Keratinocyte (primary cell): ENCODE measurements at regions not wholly inside any gene's neighbourhood (a gene's known extent, or its start where the extent isn't known, plus 50 kb on each side); places are given as distances from the start of the nearest gene placed in this dataset.

Experiments used
- DNase-seq: peaks from one replicate; pipeline ENCODE4 v3.0.0-alpha.2; 2011; ENCODE audit warnings: low read depth, missing footprints, low spot score
- FAIRE-seq: peaks from 2 replicates; lab custom pipeline; 2011; peaks lifted over from hg19 to GRCh38; lab: Jason Lieb, UNC
- H2AFZ ChIP-seq: 2 replicates; pipeline ENCODE4 v1.6.0; 2012; ENCODE audit warnings: low read length, control low read depth, inconsistent platforms; ENCODE audit not compliant: control insufficient read depth
- H3K27ac ChIP-seq: 2 replicates; pipeline ENCODE4 v1.5.1; 2011; ENCODE audit warnings: low read length; ENCODE audit not compliant: control insufficient read depth, insufficient read depth
- H3K27me3 ChIP-seq: 3 replicates; pipeline ENCODE4 v1.6.0; 2011; ENCODE audit warnings: low read length; ENCODE audit not compliant: control insufficient read depth, insufficient read depth; ENCODE audit errors: extremely low read depth
- H3K36me3 ChIP-seq, 2 experiments: 2 replicates in 1 of 2; 3 replicates in 1 of 2; pipeline ENCODE4 v1.5.1; 2011; ENCODE audit warnings: low read length in 2 of 2, mild to moderate bottlenecking in 1 of 2; ENCODE audit not compliant: control insufficient read depth in 2 of 2, insufficient read depth in 2 of 2; ENCODE audit errors: extremely low read depth in 1 of 2
- H3K4me1 ChIP-seq: 3 replicates; pipeline ENCODE4 v1.5.1; 2011; ENCODE audit warnings: low read length; ENCODE audit not compliant: control insufficient read depth, insufficient read depth; ENCODE audit errors: extremely low read depth
- H3K4me2 ChIP-seq: 3 replicates; pipeline ENCODE4 v1.6.0; 2011; ENCODE audit warnings: low read depth, low read length; ENCODE audit not compliant: control insufficient read depth, insufficient read depth; ENCODE audit errors: extremely low read depth
- H3K4me3 ChIP-seq, 3 experiments: fragments of 200-600 bp in 1 of 3; sonication (generic) in 1 of 3; 2 replicates in 2 of 3; 3 replicates in 1 of 3; pipeline ENCODE4 v1.5.1; 2011 to 2016; ENCODE audit warnings: low read length in 3 of 3, mild to moderate bottlenecking in 3 of 3, control low read depth in 2 of 3, inconsistent platforms in 1 of 3, low read depth in 1 of 3, mixed read lengths in 1 of 3, mixed run types in 1 of 3, moderate library complexity in 1 of 3; ENCODE audit not compliant: control insufficient read depth in 2 of 3, insufficient read depth in 2 of 3; ENCODE audit errors: extremely low read depth in 1 of 3
- H3K79me2 ChIP-seq: 2 replicates; pipeline ENCODE4 v1.6.0; 2012; ENCODE audit warnings: low read length; ENCODE audit not compliant: control insufficient read depth, insufficient read depth
- H3K9ac ChIP-seq: 3 replicates; pipeline ENCODE4 v1.6.0; 2011; ENCODE audit warnings: low read length; ENCODE audit not compliant: control insufficient read depth, insufficient read depth; ENCODE audit errors: extremely low read depth
- H3K9me1 ChIP-seq: 3 replicates; pipeline ENCODE4 v1.6.0; 2011; ENCODE audit warnings: low read length; ENCODE audit not compliant: control insufficient read depth, insufficient read depth; ENCODE audit errors: extremely low read depth
- H3K9me3 ChIP-seq: 2 replicates; pipeline ENCODE4 v1.5.1; 2012; ENCODE audit warnings: low read depth, low read length; ENCODE audit not compliant: control insufficient read depth
- H4K20me1 ChIP-seq: 3 replicates; pipeline ENCODE4 v1.6.0; 2011; ENCODE audit warnings: low read length; ENCODE audit not compliant: control insufficient read depth, insufficient read depth; ENCODE audit errors: extremely low read depth
- EZH2 ChIP-seq: IDR thresholded peaks from one replicate; pipeline ENCODE4 v1.6.1; 2012; ENCODE audit warnings: inconsistent platforms, mild to moderate bottlenecking, low read length, moderate library complexity
- dilution Hi-C: fragments of 300-500 bp; cut with MboI; formaldehyde crosslinking; loops from one replicate; pipeline ENCODE4 v1.7.0; 2020; ENCODE audit warnings: low sequenced_read_pairs; ENCODE audit not compliant: extremely low pct_ligation_motif_present
- TF ChIP-seq, protein P1 (sequence below), 3 experiments: IDR thresholded peaks in 1 of 3; conservative IDR thresholded peaks in 1 of 3; optimal IDR thresholded peaks in 1 of 3; 2 replicates in 2 of 3; 3 replicates in 1 of 3; pipeline versions ENCODE3 to v1.5.1; 2011; ENCODE audit warnings: low read length in 3 of 3, mild to moderate bottlenecking in 3 of 3, moderate library complexity in 2 of 3, control low read depth in 1 of 3, inconsistent platforms in 1 of 3; ENCODE audit not compliant: insufficient read depth in 2 of 3; ENCODE audit errors: extremely low read depth in 1 of 3

DNA sequence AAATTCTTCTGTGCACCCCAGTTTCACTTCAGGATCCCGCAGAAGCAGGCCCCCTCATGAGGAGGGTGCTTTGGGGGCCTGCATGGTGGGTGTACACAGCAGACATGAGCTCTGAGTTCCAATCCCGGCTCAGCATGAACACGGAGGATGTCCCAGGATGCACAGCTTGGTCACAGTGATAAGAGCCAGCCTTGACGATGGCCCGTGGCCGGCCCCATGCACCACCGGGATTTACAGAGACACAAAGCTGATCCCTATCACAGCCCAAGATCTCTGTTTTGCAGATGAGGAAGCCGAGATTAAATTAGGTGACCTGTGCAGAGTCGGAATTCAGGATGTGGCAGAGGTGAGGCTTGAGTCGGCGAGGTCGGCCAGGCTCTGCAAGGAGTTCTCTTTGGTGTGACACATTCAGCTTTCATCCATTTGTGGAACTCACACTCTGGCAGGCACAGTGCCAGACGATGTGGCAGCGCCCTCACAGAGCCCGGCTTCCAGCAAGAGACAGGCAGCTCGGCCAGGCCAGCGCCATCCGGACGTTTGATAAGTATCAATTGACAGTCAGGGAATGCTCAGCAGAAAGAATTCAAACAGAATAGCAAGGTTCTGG is 456.3 kb upstream of the MYT1L start:
- Histone ChIP-seq H3K9ac (no peak overlapping the region), H3K27ac (no peak overlapping the region), H3K9me3 (no peaks in the 10 kb centered on the region), H3K36me3 (no peaks in the 10 kb centered on the region), H3K4me3 (no peak overlapping the region), H3K4me2 (no peak overlapping the region), H3K4me1 (no peaks in the 10 kb centered on the region), H3K79me2 (no peaks in the 10 kb centered on the region), H3K27me3 (no peaks in the 10 kb centered on the region), H4K20me1 (no peaks in the 10 kb centered on the region), H3K9me1 (no peaks in the 10 kb centered on the region), H2AFZ (no peak overlapping the region)
- dilution Hi-C loops: no loop called here
- TF ChIP-seq EZH2: no peak
- TF ChIP-seq, protein P1, sequence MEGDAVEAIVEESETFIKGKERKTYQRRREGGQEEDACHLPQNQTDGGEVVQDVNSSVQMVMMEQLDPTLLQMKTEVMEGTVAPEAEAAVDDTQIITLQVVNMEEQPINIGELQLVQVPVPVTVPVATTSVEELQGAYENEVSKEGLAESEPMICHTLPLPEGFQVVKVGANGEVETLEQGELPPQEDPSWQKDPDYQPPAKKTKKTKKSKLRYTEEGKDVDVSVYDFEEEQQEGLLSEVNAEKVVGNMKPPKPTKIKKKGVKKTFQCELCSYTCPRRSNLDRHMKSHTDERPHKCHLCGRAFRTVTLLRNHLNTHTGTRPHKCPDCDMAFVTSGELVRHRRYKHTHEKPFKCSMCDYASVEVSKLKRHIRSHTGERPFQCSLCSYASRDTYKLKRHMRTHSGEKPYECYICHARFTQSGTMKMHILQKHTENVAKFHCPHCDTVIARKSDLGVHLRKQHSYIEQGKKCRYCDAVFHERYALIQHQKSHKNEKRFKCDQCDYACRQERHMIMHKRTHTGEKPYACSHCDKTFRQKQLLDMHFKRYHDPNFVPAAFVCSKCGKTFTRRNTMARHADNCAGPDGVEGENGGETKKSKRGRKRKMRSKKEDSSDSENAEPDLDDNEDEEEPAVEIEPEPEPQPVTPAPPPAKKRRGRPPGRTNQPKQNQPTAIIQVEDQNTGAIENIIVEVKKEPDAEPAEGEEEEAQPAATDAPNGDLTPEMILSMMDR (optimal IDR thresholded peaks at IDR 0.05 in 1 of 3, IDR thresholded peaks at IDR 0.05 in 1 of 3, conservative IDR thresholded peaks at IDR 0.05 in 1 of 3; ENCODE audit: extremely low read depth in 1 of 3, insufficient read depth in 2 of 3, low read length in 3 of 3): no peak
- no peak for FAIRE-seq
- no peak for DNase-seq

DNA sequence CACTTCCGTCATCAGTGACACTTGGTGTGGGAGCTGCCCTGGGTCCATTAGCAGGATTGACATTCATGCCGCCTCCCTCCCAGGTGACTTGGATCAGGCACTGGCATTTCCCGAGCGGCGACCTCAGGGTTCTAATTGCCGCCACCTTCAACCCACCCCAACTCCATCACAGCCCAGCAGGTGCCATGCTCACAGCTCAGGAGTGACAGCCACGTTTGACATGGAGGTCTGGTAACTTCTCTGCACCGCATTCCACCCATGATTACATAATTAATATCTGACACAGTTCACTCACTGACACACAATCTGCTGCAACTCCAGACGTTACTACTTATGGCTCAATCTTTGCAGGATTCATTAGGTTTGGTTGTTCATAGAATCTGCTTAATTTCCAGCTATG is 450.9 kb upstream of the MYT1L start:
- Histone ChIP-seq H3K9me3 (no peaks in the 10 kb centered on the region), H4K20me1 (no peaks in the 10 kb centered on the region), H3K9ac (no peak overlapping the region), H3K4me3 (no peak overlapping the region), H3K79me2 (no peaks in the 10 kb centered on the region), H3K27ac (no peak overlapping the region), H3K4me1 (no peaks in the 10 kb centered on the region), H3K36me3 (no peaks in the 10 kb centered on the region), H3K27me3 (no peaks in the 10 kb centered on the region), H2AFZ (no peak overlapping the region), H3K4me2 (no peak overlapping the region), H3K9me1 (no peaks in the 10 kb centered on the region)
- no peak for TF ChIP-seq EZH2
- TF ChIP-seq, protein P1 (optimal IDR thresholded peaks at IDR 0.05 in 1 of 3, IDR thresholded peaks at IDR 0.05 in 1 of 3, conservative IDR thresholded peaks at IDR 0.05 in 1 of 3; ENCODE audit: extremely low read depth in 1 of 3, insufficient read depth in 2 of 3, low read length in 3 of 3): no peak
- FAIRE-seq (no peak), DNase-seq (no peak)
- dilution Hi-C loops: no loop called here
